Endothelial cell of umbilical vein (primary cell): ENCODE measurements at regions not wholly inside any gene's neighbourhood (a gene's known extent, or its start where the extent isn't known, plus 50 kb on each side); places are given as distances from the start of the nearest gene placed in this dataset.

ENCODE experiments used
- BruUV-seq: library from RNA; stranded (reverse); fragments of 400-500 nt; replicated peaks from 2 replicates; lab custom pipeline; 2021; lab: Mats Ljungman, UMichigan
- CTCF ChIA-PET: fragments of 300-600, 350-600 bp; sonication (Branson Sonifier 250); formaldehyde crosslinking; loops from one replicate; lab custom pipeline; 2021; ENCODE audit warnings: antibody characterized with exemption, inconsistent platforms; lab: Charles Lee
- POLR2A ChIA-PET: fragments of 300-600, 350-600 bp; sonication (Branson Sonifier 250); formaldehyde crosslinking; loops from one replicate; lab custom pipeline; 2021; ENCODE audit warnings: antibody characterized with exemption, inconsistent platforms; lab: Charles Lee
- DNase-seq: peaks from one replicate; pipeline ENCODE4 v3.0.0-alpha.2; 2011; ENCODE audit warnings: low read depth, low spot score
- FAIRE-seq: peaks from 2 replicates; lab custom pipeline; 2011; peaks lifted over from hg19 to GRCh38; lab: Jason Lieb, UNC
- H2AFZ ChIP-seq: 2 replicates; pipeline ENCODE4 v1.6.0; 2012; ENCODE audit warnings: low read depth, low read length, control low read depth, inconsistent platforms
- H3K27ac ChIP-seq: 2 replicates; pipeline ENCODE4 v1.5.1; 2011; ENCODE audit warnings: low read depth, mild to moderate bottlenecking, control low read depth, low read length, moderate library complexity; ENCODE audit not compliant: insufficient read depth
- H3K27me3 ChIP-seq, 2 experiments: 2 replicates each; pipeline versions ENCODE4 v1.6.0 to v1.6.1; 2011; ENCODE audit warnings: low read length in 2 of 2, mixed read lengths in 1 of 2; ENCODE audit not compliant: control insufficient read depth in 2 of 2, insufficient read depth in 2 of 2
- H3K36me3 ChIP-seq, 2 experiments: 2 replicates in 1 of 2; 3 replicates in 1 of 2; pipeline ENCODE4 v1.5.1; 2011; ENCODE audit warnings: low read length in 2 of 2, mild to moderate bottlenecking in 1 of 2, moderate library complexity in 1 of 2; ENCODE audit not compliant: control insufficient read depth in 2 of 2, insufficient read depth in 2 of 2; ENCODE audit errors: extremely low read depth in 1 of 2
- H3K4me1 ChIP-seq: 3 replicates; pipeline ENCODE4 v1.5.1; 2011; ENCODE audit warnings: mild to moderate bottlenecking, low read length; ENCODE audit not compliant: control insufficient read depth, insufficient read depth; ENCODE audit errors: extremely low read depth
- H3K4me2 ChIP-seq: 2 replicates; pipeline ENCODE4 v1.6.1; 2011; ENCODE audit warnings: low read length, control low read depth, mixed read lengths; ENCODE audit not compliant: insufficient read depth
- H3K4me3 ChIP-seq, 3 experiments: fragments of 200-600 bp in 1 of 3; sonication (generic), shearing (Covaris generic) in 1 of 3; replicated peaks in 1 of 3; 2 replicates each; pipeline ENCODE4 v1.5.1; 2011 to 2016; ENCODE audit warnings: control low read depth in 3 of 3, low read length in 3 of 3, mild to moderate bottlenecking in 2 of 3, inconsistent platforms in 1 of 3, low read depth in 1 of 3, moderate library complexity in 1 of 3; ENCODE audit not compliant: insufficient read depth in 1 of 3
- H3K79me2 ChIP-seq: 2 replicates; pipeline ENCODE4 v1.6.0; 2012; ENCODE audit warnings: low read length, inconsistent platforms; ENCODE audit not compliant: control insufficient read depth, insufficient read depth
- H3K9ac ChIP-seq: replicated peaks from 2 replicates; pipeline ENCODE3; 2011; ENCODE audit warnings: low read length, control low read depth; ENCODE audit not compliant: insufficient read depth; ENCODE audit errors: extremely low read depth
- H3K9me1 ChIP-seq: replicated peaks from 3 replicates; pipeline ENCODE4 v1.6.0; 2011; ENCODE audit warnings: mild to moderate bottlenecking, low read length; ENCODE audit not compliant: control insufficient read depth, insufficient read depth; ENCODE audit errors: extremely low read depth
- H3K9me3 ChIP-seq: replicated peaks from 2 replicates; pipeline ENCODE4 v1.5.1; 2012; ENCODE audit warnings: low read length, inconsistent platforms; ENCODE audit not compliant: control insufficient read depth, insufficient read depth
- H4K20me1 ChIP-seq: replicated peaks from 2 replicates; pipeline ENCODE3; 2011; ENCODE audit warnings: mild to moderate bottlenecking, low read length; ENCODE audit not compliant: control insufficient read depth, insufficient read depth; ENCODE audit errors: extremely low read depth
- CTCF ChIP-seq, 2 donors: IDR thresholded peaks; 1 replicate in 1 of 2; 2 replicates in 1 of 2; pipeline ENCODE4 v1.5.1; 2011; ENCODE audit warnings: low read length in 2 of 2, mild to moderate bottlenecking in 2 of 2, moderate library complexity in 2 of 2, control low read depth in 1 of 2, inconsistent platforms in 1 of 2, low read depth in 1 of 2; ENCODE audit not compliant: insufficient read depth in 1 of 2; ENCODE audit errors: extremely low read depth in 1 of 2
- EZH2 ChIP-seq: IDR thresholded peaks from 2 replicates; pipeline ENCODE4 v1.6.1; 2012; ENCODE audit warnings: borderline replicate concordance, low read depth, mild to moderate bottlenecking, moderate library complexity, low read length, inconsistent platforms; ENCODE audit not compliant: severe bottlenecking
- FOS ChIP-seq: IDR thresholded peaks from 2 replicates; pipeline ENCODE4 v1.6.1; 2011; ENCODE audit warnings: mild to moderate bottlenecking, low read length, moderate library complexity, borderline replicate concordance; ENCODE audit not compliant: insufficient read depth
- GATA2 ChIP-seq: IDR thresholded peaks from 2 replicates; pipeline ENCODE4 v1.7.0; 2011; ENCODE audit warnings: low read depth, mild to moderate bottlenecking, moderate library complexity, mixed read lengths, low read length; ENCODE audit not compliant: insufficient read length, insufficient read depth
- JUN ChIP-seq: IDR thresholded peaks from 2 replicates; pipeline ENCODE4 v1.6.1; 2011; ENCODE audit warnings: borderline replicate concordance, low read depth; ENCODE audit not compliant: insufficient read length, insufficient read depth
- MAX ChIP-seq: IDR thresholded peaks from 2 replicates; pipeline ENCODE4 v1.6.1; 2011; ENCODE audit not compliant: insufficient read depth, insufficient read length
- MYC ChIP-seq: IDR thresholded peaks from one replicate; pipeline ENCODE4 v1.6.1; 2011; ENCODE audit warnings: mild to moderate bottlenecking, low read depth, low read length
- POLR2AphosphoS5 ChIP-seq: IDR thresholded peaks from 2 replicates; pipeline ENCODE4 v1.6.1; 2012; ENCODE audit warnings: low read depth, mild to moderate bottlenecking, control low read depth, low read length, moderate library complexity; ENCODE audit not compliant: insufficient read depth
- dilution Hi-C: fragments of 300-500 bp; cut with MboI; formaldehyde crosslinking; loops from one replicate; pipeline ENCODE4 v1.15.0; 2019; ENCODE audit warnings: low sequenced_read_pairs; ENCODE audit not compliant: extremely low pct_ligation_motif_present
- intact Hi-C: fragments of 100-400 bp; cut with micrococcal nuclease; formaldehyde crosslinking; loops from one replicate; pipeline ENCODE4 v1.10.0; 2022

- Histone ChIP-seq H2AFZ (no peak overlapping the region), H3K36me3 (no peaks in the 10 kb centered on the region), H3K9me1 (no peaks in the 10 kb centered on the region), H3K79me2 (no peaks in the 10 kb centered on the region), H3K27ac (no peak overlapping the region), H3K27me3 (no peaks in the 10 kb centered on the region), H3K4me3 (no peak overlapping the region), H4K20me1 (no peaks in the 10 kb centered on the region), H3K4me1 (peaks cover 17% of the 10 kb centered on the region), H3K9me3 (no peaks in the 10 kb centered on the region), H3K9ac (no peak overlapping the region), H3K4me2 (no peak overlapping the region)
- DNase-seq (peak; percentile 73), FAIRE-seq (peak; percentile 92)
- ChIA-PET POLR2A (no interaction called here), CTCF (interaction anchor here (1.0 to 1.1 kb wide), 2 partner anchors 42 to 544 kb away, joined by 3 read pairs; no protein-coding TSS in a partner anchor)
- dilution Hi-C loops, result no loop called here
- TF ChIP-seq MYC, result no peak
- no peak for TF ChIP-seq MAX
- peak; percentile 67 for TF ChIP-seq JUN
- no peak for TF ChIP-seq GATA2
- no peak for TF ChIP-seq EZH2
- TF ChIP-seq POLR2AphosphoS5, result peak; percentile 22
- peak; percentile 90 for TF ChIP-seq FOS
- no peak for TF ChIP-seq CTCF (IDR thresholded peaks at IDR 0.05; ENCODE audit: extremely low read depth in 1 of 2, insufficient read depth in 1 of 2, low read depth in 1 of 2, low read length in 2 of 2)
- BruUV-seq, result no TSS peak
- intact Hi-C loops, result no loop called here
These were observed 304.2 kb downstream of the CYP26B1 start for GRCh38 chr2:71843391-71843850.
